ENCODE measurements at regions not wholly inside any gene's neighbourhood (a gene's known extent, or its start where the extent isn't known, plus 50 kb on each side); places are given as distances from the start of the nearest gene placed in this dataset.

GRCh38 chr15:93708724-93709445 is 522.5 kb upstream of the MCTP2 start:
- Histone ChIP-seq H4K91ac (replicated peaks; ENCODE audit: insufficient read length, low read length) (no peak overlapping the region), H3K9ac (replicated peaks in 1 of 4; ENCODE audit: extremely low read depth in 1 of 4, low read depth in 3 of 4, low read length in 3 of 4) (no peak overlapping the region), H3K14ac (ENCODE audit: insufficient read length) (no peak overlapping the region), H3K79me2 (ENCODE audit: control insufficient read depth in 1 of 2, insufficient read depth in 2 of 2, low read length in 2 of 2) (no peaks in the 10 kb centered on the region), H2AFZ (ENCODE audit: low read length) (no peak overlapping the region), H3K23me2 (ENCODE audit: low read depth, low read length) (no peaks in the 10 kb centered on the region), H4K5ac (ENCODE audit: insufficient read length, low read depth, low read length) (no peak overlapping the region), H3K56ac (replicated peaks; ENCODE audit: insufficient read length, low read depth, low read length) (no peak overlapping the region), H2BK5ac (ENCODE audit: low read depth, low read length) (no peak overlapping the region), H3K4me2 (ENCODE audit: insufficient read depth in 1 of 2, low read depth in 2 of 2, low read length in 2 of 2) (no peak overlapping the region), H3K9me3 (ENCODE audit: insufficient read depth in 2 of 2, low read depth in 1 of 2, low read length in 1 of 2) (no peaks in the 10 kb centered on the region), H3K4ac (replicated peaks; ENCODE audit: insufficient read length, low read depth, low read length) (no peak overlapping the region), H3K23ac (ENCODE audit: insufficient read length) (no peak overlapping the region), H4K20me1 (replicated peaks in 1 of 2; ENCODE audit: control insufficient read depth in 1 of 2, insufficient read depth in 2 of 2, low read length in 2 of 2) (no peaks in the 10 kb centered on the region), H2BK15ac (ENCODE audit: low read length) (no peak overlapping the region), H3K79me1 (ENCODE audit: low read depth, low read length) (no peaks in the 10 kb centered on the region), H3K18ac (ENCODE audit: extremely low read depth, low read length) (no peak overlapping the region), H2AK5ac (ENCODE audit: low read depth, low read length) (no peak overlapping the region), H3K27ac (ENCODE audit: low read depth, low read length) (no peak overlapping the region), H2BK120ac (replicated peaks; ENCODE audit: low read depth, low read length) (no peak overlapping the region), H3K4me3 (ENCODE audit: extremely low read depth in 1 of 4, insufficient read depth in 2 of 4, low read depth in 3 of 4, low read length in 4 of 4) (no peak overlapping the region), H3K4me1 (replicated peaks in 1 of 4; ENCODE audit: control insufficient read depth in 3 of 4, insufficient read depth in 4 of 4, low read length in 3 of 4) (no peaks in the 10 kb centered on the region), H2BK12ac (ENCODE audit: low read depth, low read length) (no peak overlapping the region), H2BK20ac (ENCODE audit: low read length) (no peak overlapping the region), H3K36me3 (ENCODE audit: control insufficient read depth in 2 of 4, insufficient read depth in 4 of 4, low read length in 3 of 4) (no peaks in the 10 kb centered on the region), H4K8ac (ENCODE audit: extremely low read depth, insufficient read depth, low read length) (no peak overlapping the region), H3K27me3 (replicated peaks in 1 of 4; ENCODE audit: control insufficient read depth in 3 of 4, extremely low read depth in 1 of 4, insufficient read depth in 3 of 4, low read length in 3 of 4) (no peaks in the 10 kb centered on the region)
- WGBS, 2 experiments (ENCODE audit: extremely low coverage in 1 of 2, insufficient coverage in 1 of 2, insufficient read length in 1 of 2, insufficient replicate concordance in 2 of 2, low coverage in 1 of 2, low lambda C conversion rate in 2 of 2, missing lambda C conversion rate in 1 of 2) = 92% methylated on average over 6 of the region's 6 CpGs; no CpG with 5 or more reads in 1 of the 2 experiments
- DNase-seq (ENCODE audit: low read depth in 1 of 2, low spot score in 2 of 2) (no peak), FAIRE-seq (no peak)
- POLR2A ChIA-PET (ENCODE audit: partially characterized antibody) = no interaction called here
- CTCF ChIA-PET (ENCODE audit: partially characterized antibody) = no interaction called here
- TF ChIP-seq KDM1A (IDR thresholded peaks at IDR 0.05; ENCODE audit: borderline replicate concordance, low read length) = no peak
- TF ChIP-seq BCL11A (IDR thresholded peaks at IDR 0.05; ENCODE audit: low read depth in 2 of 2, low read length in 2 of 2) = no peak
- TF ChIP-seq SAP30 (IDR thresholded peaks at IDR 0.05; ENCODE audit: insufficient read depth, insufficient replicate concordance, low read length) = no peak
- TF ChIP-seq YY1 (IDR thresholded peaks at IDR 0.05; ENCODE audit: low read depth, low read length) = no peak

All from H1 (cell line).